ENCODE measurements at regions not wholly inside any gene's neighbourhood (a gene's known extent, or its start where the extent isn't known, plus 50 kb on each side); places are given as distances from the start of the nearest gene placed in this dataset.
"Not testable (repeated sequence)": the region's sequence is repeated elsewhere in the genome, so short reads cannot be mapped to it uniquely, and the experiment has no call there.

GRCh38 chr2:100703213-100703612, 116.7 kb upstream of the NPAS2 start:
- DNase-seq (ENCODE audit: low spot score): no peak

- no peak for DNase-seq (ENCODE audit: low spot score)
Observed at GRCh38 chr2:100703739-100704138, 116.2 kb upstream of the NPAS2 start.

- no peak for DNase-seq (ENCODE audit: low spot score)
Observed at GRCh38 chr2:100704156-100704555, 115.8 kb upstream of the NPAS2 start.

- DNase-seq (ENCODE audit: low spot score): no peak
Observed at GRCh38 chr2:100704711-100705110, 115.2 kb upstream of the NPAS2 start.

GRCh38 chr2:100707016-100707947, 112.7 kb upstream of the NPAS2 start:
- no peak for DNase-seq (ENCODE audit: low spot score)

- no peak for DNase-seq (ENCODE audit: low spot score)
Observed at GRCh38 chr2:100708333-100708732, 111.6 kb upstream of the NPAS2 start.

- DNase-seq (ENCODE audit: low spot score): no peak
Observed at GRCh38 chr2:100713106-100713505, 106.8 kb upstream of the NPAS2 start.

- not testable (repeated sequence) for DNase-seq (ENCODE audit: low spot score)
Observed at GRCh38 chr2:100714396-100715010, 105.4 kb upstream of the NPAS2 start.

- DNase-seq (ENCODE audit: low spot score): not testable (repeated sequence)
Observed at GRCh38 chr2:100715861-100716260, 104.1 kb upstream of the NPAS2 start.

GRCh38 chr2:100716581-100716980, 103.4 kb upstream of the NPAS2 start:
- DNase-seq (ENCODE audit: low spot score): no peak

GRCh38 chr2:100718065-100718629, 101.8 kb upstream of the NPAS2 start:
- no peak for DNase-seq (ENCODE audit: low spot score)

GRCh38 chr2:100720445-100720844, 99.5 kb upstream of the NPAS2 start:
- no peak for DNase-seq (ENCODE audit: low spot score)

- DNase-seq (ENCODE audit: low spot score): no peak
Observed at GRCh38 chr2:100721693-100722092, 98.2 kb upstream of the NPAS2 start.

- no peak for DNase-seq (ENCODE audit: low spot score)
Observed at GRCh38 chr2:100722125-100722524, 97.8 kb upstream of the NPAS2 start.

GRCh38 chr2:100726866-100727265, 93.1 kb upstream of the NPAS2 start:
- DNase-seq (ENCODE audit: low spot score): no peak

GRCh38 chr2:100730290-100730868, 89.6 kb upstream of the NPAS2 start:
- DNase-seq (ENCODE audit: low spot score): peak; percentile 45

- DNase-seq (ENCODE audit: low spot score): no peak
Observed at GRCh38 chr2:100731535-100731981, 88.4 kb upstream of the NPAS2 start.

GRCh38 chr2:100733391-100734187, 86.3 kb upstream of the NPAS2 start:
- DNase-seq (ENCODE audit: low spot score): peak; percentile 31

GRCh38 chr2:100736121-100736915, 83.6 kb upstream of the NPAS2 start:
- DNase-seq (ENCODE audit: low spot score): no peak

GRCh38 chr2:100739735-100740432, 80.1 kb upstream of the NPAS2 start:
- DNase-seq (ENCODE audit: low spot score): no peak
